Chondrocyte (in vitro differentiated cells): ENCODE measurements at regions not wholly inside any gene's neighbourhood (a gene's known extent, or its start where the extent isn't known, plus 50 kb on each side); places are given as distances from the start of the nearest gene placed in this dataset.

Experiments
- DNase-seq: peaks from one replicate; pipeline ENCODE4 v3.0.0; 2021; ENCODE audit warnings: mixed read lengths, low spot score
- H3K27ac Mint-ChIP-seq: one replicate; pipeline ENCODE4 v1.8.0; 2021; ENCODE audit warnings: mild to moderate bottlenecking, moderate library complexity, mixed read lengths; ENCODE audit not compliant: unreplicated experiment
- H3K27me3 Mint-ChIP-seq: 2 replicates; pipeline ENCODE4 v1.8.0; 2021; ENCODE audit warnings: low read depth, mixed read lengths
- H3K36me3 Mint-ChIP-seq: 2 replicates; pipeline ENCODE4 v1.8.0; 2021; ENCODE audit warnings: low read depth, mixed read lengths
- H3K4me1 Mint-ChIP-seq: 2 replicates; pipeline ENCODE4 v1.8.0; 2021; ENCODE audit warnings: low read depth, mild to moderate bottlenecking, mixed read lengths
- H3K4me3 Mint-ChIP-seq: one replicate; pipeline ENCODE4 v1.8.0; 2021; ENCODE audit warnings: mild to moderate bottlenecking, moderate library complexity, mixed read lengths; ENCODE audit not compliant: unreplicated experiment
- H3K9me3 Mint-ChIP-seq: 2 replicates; pipeline ENCODE4 v1.8.0; 2021; ENCODE audit warnings: low read depth, mixed read lengths
- TF ChIP-seq, protein P1 (sequence below): fragments of 200-600 bp; sonication (generic); IDR thresholded peaks from 2 replicates; pipeline ENCODE4 v1.5.0; 2021; ENCODE audit warnings: antibody characterized with exemption, mild to moderate bottlenecking, moderate library complexity

DNA sequence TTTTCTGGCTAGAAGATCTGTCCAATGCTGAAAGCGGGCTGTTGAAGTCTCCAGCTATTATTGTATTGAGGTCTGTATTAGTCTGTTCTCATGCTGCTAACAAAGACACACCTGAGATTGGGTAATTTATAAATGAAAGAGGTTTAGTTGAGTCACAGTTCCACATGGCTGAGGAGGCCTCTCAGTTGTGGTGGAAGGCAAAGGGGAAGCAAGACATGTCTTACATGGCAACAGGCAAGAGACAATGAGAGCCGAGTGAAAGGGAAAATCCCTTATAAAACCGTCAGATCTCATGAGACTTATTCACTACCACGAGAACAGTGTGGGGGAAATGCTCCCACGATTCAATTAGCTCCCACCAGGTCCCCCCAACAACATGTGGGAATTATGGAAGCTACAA, 980.4 kb downstream of the SLITRK5 start:
- TF ChIP-seq, protein P1, sequence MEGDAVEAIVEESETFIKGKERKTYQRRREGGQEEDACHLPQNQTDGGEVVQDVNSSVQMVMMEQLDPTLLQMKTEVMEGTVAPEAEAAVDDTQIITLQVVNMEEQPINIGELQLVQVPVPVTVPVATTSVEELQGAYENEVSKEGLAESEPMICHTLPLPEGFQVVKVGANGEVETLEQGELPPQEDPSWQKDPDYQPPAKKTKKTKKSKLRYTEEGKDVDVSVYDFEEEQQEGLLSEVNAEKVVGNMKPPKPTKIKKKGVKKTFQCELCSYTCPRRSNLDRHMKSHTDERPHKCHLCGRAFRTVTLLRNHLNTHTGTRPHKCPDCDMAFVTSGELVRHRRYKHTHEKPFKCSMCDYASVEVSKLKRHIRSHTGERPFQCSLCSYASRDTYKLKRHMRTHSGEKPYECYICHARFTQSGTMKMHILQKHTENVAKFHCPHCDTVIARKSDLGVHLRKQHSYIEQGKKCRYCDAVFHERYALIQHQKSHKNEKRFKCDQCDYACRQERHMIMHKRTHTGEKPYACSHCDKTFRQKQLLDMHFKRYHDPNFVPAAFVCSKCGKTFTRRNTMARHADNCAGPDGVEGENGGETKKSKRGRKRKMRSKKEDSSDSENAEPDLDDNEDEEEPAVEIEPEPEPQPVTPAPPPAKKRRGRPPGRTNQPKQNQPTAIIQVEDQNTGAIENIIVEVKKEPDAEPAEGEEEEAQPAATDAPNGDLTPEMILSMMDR: no peak
- no peak for DNase-seq
- H3K27me3 Mint-ChIP-seq: no peaks in the 10 kb centered on the region
- H3K4me1 Mint-ChIP-seq: no peaks in the 10 kb centered on the region
- no peak overlapping the region for H3K4me3 Mint-ChIP-seq
- no peaks in the 10 kb centered on the region for H3K36me3 Mint-ChIP-seq
- H3K9me3 Mint-ChIP-seq: peaks cover 4% of the 10 kb centered on the region
- H3K27ac Mint-ChIP-seq: no peak overlapping the region

GRCh38 chr13:88656751-88657150, 985.6 kb downstream of the SLITRK5 start:
- TF ChIP-seq, protein P1: no peak
- Mint-ChIP-seq H3K36me3 (no peaks in the 10 kb centered on the region), H3K9me3 (peaks cover 19% of the 10 kb centered on the region), H3K27me3 (no peaks in the 10 kb centered on the region), H3K27ac (no peak overlapping the region), H3K4me3 (no peak overlapping the region), H3K4me1 (peaks cover 3% of the 10 kb centered on the region)
- DNase-seq: no peak

DNA sequence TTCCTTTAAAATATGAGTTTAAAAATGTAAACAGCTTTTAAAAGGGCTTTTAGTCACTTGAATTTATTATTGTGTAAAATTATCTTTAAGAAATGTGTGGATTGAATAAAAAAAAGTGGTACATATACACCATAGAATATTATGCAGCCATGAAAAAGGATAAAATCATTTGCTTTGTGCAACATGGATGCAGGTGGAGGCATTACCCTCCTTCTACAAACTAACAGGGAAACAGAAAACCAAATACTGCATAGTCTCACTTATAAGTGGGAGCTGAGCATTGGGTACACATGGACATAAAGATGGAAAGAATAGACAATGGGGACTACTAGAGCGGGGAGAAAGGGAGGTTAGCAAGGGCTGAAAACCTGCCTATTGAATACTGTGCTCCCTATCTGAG, 999.3 kb downstream of the SLITRK5 start:
- TF ChIP-seq, protein P1: no peak
- DNase-seq: no peak
- no peaks in the 10 kb centered on the region for H3K9me3 Mint-ChIP-seq

GRCh38 chr13:88674841-88675240, 1003.7 kb downstream of the SLITRK5 start:
- Mint-ChIP-seq H3K36me3 (no peaks in the 10 kb centered on the region), H3K4me1 (no peaks in the 10 kb centered on the region), H3K27me3 (no peaks in the 10 kb centered on the region), H3K4me3 (no peak overlapping the region), H3K9me3 (no peaks in the 10 kb centered on the region), H3K27ac (no peak overlapping the region)
- DNase-seq: no peak
- TF ChIP-seq, protein P1: no peak

More for the DNA sequence above, 999.3 kb downstream of the SLITRK5 start:
- Mint-ChIP-seq H3K4me3 (no peak overlapping the region), H3K27me3 (peaks cover 1% of the 10 kb centered on the region), H3K4me1 (no peaks in the 10 kb centered on the region), H3K36me3 (no peaks in the 10 kb centered on the region), H3K27ac (no peak overlapping the region)

DNA sequence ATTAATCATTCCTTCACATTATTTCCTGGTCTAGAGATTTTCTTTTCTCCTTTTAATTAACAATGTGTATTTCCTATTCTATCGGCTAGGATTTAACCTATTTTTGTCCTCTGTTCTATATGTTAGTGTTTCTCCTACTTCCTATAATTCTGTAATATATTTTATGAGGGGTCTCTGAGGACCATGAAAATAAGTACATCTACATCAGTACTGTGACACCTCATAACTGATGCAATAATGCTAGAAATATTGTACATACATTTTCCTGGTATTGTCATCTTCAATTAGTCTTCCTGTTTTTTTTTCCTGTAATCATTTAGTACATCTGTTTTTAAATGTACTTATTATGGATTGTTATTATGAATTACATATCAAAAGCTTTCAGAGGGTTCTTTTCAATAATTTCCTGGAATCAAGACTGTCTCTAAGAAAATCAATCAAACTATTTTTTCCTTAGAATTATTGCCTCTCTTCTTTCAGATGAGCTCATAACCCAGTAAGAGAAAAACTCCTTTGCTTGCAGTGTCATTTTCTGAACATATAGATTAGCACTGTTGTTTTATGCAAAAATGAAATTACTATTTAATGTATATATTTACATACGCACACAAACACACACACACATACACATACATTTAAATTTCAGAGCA, 1004.3 kb downstream of the SLITRK5 start:
- no peaks in the 10 kb centered on the region for H3K27me3 Mint-ChIP-seq
- no peaks in the 10 kb centered on the region for H3K9me3 Mint-ChIP-seq
- H3K27ac Mint-ChIP-seq: no peak overlapping the region
- no peaks in the 10 kb centered on the region for H3K4me1 Mint-ChIP-seq
- TF ChIP-seq, protein P1: no peak
- no peaks in the 10 kb centered on the region for H3K36me3 Mint-ChIP-seq
- H3K4me3 Mint-ChIP-seq: no peak overlapping the region
- DNase-seq: no peak
